DMS153 treated with DMSO at 0.1 percent for 48 hours (cell line): ENCODE measurements at regions not wholly inside any gene's neighbourhood (a gene's known extent, or its start where the extent isn't known, plus 50 kb on each side); places are given as distances from the start of the nearest gene placed in this dataset.
"Not testable (repeated sequence)": the region's sequence is repeated elsewhere in the genome, so short reads cannot be mapped to it uniquely, and the experiment has no call there.

Source experiments
- DNase-seq: peaks from one replicate; lab custom pipeline; 2025; ENCODE audit not compliant: unreplicated experiment; lab: John Stamatoyannopoulos, UW

DNA sequence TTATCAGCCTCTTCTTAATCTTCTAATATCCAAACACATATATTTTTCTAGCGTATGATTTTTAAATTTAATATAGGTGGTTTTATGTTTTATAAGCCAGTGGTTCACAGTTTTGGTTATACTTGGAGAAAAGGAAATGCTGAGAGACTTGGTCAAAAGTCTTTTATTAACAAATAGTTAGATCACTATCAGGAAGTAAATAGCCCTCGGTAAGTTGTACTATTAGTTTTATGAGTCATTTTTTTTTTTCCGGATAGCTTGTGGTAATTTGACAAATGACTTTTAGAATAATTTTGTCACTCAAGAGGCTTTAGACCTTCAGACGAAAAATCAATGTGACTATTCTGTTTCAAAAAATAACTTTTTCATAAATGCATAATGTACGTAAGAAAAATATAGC is 232.2 kb upstream of the ROBO1 start:
- no peak for DNase-seq

GRCh38 chr3:79994397-79994796 is 226.6 kb upstream of the ROBO1 start:
- no peak for DNase-seq

DNA sequence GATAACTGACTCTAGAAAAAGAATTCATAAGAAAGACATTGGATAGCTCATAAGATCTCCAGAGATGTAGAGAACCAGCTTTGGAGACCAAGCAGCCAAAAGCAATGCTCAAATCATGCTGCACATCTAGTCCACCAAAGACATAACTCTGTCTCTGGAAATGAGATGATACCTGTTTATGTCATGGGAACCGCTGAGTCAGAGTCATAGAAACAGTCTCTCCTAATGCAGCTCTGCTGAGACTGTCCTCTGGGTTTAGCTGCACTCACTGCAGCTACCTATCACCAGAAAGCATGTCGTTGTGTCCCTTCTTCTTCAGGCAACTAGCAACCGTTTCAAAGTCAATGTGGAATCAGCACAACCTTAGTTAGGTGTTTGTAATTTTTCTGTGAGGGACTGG is 218.5 kb upstream of the ROBO1 start:
- DNase-seq: no peak

DNA sequence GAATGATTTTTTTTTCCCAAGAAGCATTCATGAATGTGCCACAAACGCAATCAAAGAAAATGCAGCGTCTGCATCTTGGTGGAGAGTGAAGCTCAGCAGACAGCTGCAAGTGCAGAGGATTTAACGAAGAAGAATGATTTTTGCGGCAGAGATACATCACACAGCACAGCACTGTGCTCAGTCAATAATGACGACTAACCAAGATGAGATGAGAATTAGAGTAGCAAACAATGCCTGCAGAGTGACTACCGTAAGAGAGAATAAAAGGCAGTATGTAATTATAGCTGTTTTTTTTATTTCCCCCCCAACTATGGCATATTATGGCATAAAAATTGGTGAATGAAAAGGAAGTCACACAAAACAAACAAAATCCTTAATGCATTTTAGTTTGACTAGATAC is 218.0 kb upstream of the ROBO1 start:
- no peak for DNase-seq

GRCh38 chr3:79983118-79983517 is 215.3 kb upstream of the ROBO1 start:
- DNase-seq: no peak

DNA sequence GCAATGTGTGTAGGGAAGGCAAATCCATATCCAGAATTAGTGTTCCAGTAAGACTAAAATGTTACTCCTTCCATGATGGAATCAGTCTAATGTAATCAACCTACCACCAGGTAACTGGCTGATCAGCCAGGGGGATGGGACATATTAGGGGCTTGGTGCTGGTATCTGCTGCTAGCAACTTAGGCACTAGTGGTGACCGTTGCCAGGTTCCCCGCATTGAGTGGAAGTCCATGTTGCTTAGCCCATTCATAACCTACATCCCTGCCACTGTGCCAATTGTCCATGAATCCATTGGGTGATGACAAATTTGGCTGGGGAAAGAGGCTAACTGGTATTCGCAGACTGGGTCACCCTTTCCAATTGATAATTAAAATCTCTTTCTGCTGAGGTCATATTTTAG is 212.2 kb upstream of the ROBO1 start:
- no peak for DNase-seq

- DNase-seq: no peak
Observed at GRCh38 chr3:79976466-79976865, 208.7 kb upstream of the ROBO1 start.

- DNase-seq: no peak
Observed at GRCh38 chr3:79973917-79974595, 206.3 kb upstream of the ROBO1 start.

- no peak for DNase-seq
Observed at GRCh38 chr3:79973482-79973881, 205.7 kb upstream of the ROBO1 start.

GRCh38 chr3:79968418-79968817 is 200.6 kb upstream of the ROBO1 start:
- no peak for DNase-seq

GRCh38 chr3:79960594-79960993 is 192.8 kb upstream of the ROBO1 start:
- no peak for DNase-seq

- no peak for DNase-seq
Observed at GRCh38 chr3:79957066-79957465, 189.3 kb upstream of the ROBO1 start.

DNA sequence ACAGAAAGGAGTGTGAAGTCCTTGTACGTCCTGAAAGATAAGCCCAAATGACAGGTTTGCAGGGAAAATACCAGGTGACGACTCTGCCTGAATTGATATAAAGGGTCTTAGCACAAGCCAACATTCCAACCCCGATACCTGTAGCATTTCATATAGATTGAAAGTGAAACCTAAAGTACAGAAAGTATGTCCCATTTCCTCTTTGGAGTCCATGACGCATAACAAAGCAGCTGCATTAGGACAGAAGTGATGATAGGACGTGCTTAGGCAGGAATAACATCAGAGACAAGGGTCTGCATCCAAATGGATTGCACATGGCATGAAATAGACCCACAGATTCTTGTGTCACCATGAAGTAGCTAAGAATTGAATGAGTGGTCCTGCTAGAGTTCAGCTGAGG is 187.0 kb upstream of the ROBO1 start:
- DNase-seq: no peak

DNA sequence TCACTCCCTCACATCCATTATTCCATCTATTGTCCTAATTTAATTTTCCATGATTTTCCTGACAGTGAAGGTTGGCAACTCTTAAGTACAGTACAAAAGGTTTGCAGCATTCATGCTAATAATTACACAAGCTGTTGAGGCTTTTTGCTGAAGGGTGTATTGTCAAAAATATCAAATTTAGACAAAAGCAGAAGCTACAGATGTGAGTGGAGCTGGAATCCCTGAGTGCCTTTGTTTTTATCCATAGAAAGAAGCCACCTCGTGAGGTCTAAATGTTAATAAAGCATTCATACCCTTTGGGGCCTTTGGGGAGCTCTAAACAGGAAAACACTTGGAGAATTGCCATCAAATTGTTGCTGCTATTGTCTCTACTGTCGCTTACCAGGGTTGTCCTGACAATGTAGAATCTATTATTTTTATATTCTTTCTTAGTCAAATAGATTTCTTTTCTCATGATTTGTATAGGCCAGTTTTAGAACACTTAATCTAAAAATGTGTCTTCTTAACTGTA is 185.8 kb upstream of the ROBO1 start:
- no peak for DNase-seq

- not testable (repeated sequence) for DNase-seq
Observed at GRCh38 chr3:79951426-79951825, 183.6 kb upstream of the ROBO1 start.

GRCh38 chr3:79947957-79948356 is 180.2 kb upstream of the ROBO1 start:
- no peak for DNase-seq

DNA sequence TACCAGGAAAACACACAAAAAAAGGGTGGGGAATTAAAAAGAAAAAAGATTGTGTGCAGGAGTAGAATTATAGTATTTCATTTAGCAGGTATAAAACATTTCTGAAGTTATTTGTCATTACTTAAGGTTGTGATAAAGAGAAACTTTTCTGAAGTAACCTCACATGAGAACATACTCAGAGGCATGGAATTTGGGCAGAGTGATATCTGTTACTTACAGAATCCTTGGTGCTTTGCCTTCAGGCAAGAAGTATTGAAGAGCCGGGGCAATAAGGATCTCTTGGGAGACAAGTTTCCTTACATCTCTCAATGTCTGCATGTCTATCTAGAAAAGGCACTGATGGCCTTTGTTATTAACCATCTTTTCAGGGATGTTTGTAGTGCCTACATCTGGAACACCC is 179.7 kb upstream of the ROBO1 start:
- no peak for DNase-seq

- no peak for DNase-seq
Observed at GRCh38 chr3:79937567-79937966, 169.8 kb upstream of the ROBO1 start.

DNA sequence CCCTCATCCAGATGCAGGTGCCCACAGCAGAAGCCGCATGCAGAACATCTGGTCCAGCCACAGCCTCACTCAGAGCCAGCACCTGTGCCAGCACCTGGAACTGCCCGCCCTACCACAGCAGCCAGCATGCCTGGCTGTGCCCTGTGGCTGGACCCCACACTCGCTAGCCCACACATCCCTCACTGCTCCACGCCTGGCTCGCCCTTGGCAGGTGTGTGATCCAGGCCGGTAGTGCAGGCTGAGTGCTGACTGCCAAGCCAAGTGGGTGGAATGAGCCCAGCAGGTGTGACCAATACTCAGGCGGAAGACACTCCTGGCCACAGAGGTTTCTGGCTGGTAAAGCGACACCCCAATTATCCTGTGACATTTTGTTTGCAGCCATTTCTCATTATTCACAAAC is 162.4 kb upstream of the ROBO1 start:
- DNase-seq: no peak

GRCh38 chr3:79928687-79929408 is 161.1 kb upstream of the ROBO1 start:
- no peak for DNase-seq

DNA sequence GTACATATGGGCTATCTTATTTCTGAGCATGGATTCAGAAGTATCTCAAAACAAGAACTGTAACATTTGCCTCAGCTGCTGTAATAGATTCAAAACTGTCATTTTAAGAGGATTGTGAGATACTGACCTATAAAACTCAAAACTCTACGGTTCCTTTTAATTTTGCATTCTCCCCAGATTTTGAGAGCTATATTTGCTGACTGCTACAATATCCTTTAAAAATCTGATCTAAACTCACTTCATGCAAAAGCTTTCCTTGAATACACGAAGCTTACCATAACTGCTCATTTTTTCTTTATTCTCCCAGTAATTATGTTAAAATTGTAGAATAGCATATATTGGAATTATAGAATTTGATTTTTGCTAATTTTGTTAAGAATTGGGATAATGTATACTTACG is 158.7 kb upstream of the ROBO1 start:
- DNase-seq: no peak

DNA sequence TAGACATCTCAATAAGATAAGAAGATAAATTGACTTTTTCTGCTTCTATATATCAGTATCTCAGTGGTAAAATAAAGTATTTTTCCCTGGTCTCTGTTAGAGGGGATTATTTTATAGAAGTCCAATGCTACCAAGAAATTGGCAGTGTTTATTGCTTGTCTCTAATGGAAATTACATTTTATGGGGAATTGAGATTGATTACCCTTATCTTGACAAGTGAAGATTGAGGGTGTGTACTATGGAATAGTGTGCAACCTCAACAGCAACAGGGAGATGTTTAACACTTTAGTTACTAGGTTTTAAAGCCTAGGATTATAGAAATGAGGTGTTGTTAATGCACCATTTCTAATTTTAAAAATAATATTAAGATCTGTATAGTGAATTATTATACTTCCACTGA is 154.8 kb upstream of the ROBO1 start:
- no peak for DNase-seq

DNA sequence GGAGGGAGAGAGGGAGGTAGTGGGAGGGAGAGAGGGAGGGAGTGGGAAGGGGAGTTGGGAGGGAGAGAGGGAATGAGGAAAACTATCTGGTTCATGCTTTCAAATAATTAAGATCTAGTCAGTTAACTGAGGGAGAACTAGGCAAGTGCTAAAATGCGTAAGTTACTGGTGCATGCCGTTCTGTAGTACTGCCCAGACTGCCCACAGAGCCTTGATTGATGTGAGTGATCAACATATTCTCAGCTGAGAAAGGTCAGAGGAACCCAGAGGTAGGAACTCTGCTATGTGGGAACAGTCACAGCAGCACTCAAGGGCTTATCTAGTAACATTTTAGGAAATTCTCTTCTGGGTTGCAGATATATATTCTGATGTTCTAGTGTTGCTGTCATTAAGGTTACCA is 149.8 kb upstream of the ROBO1 start:
- DNase-seq: no peak
